ENCODE measurements at regions not wholly inside any gene's neighbourhood (a gene's known extent, or its start where the extent isn't known, plus 50 kb on each side); places are given as distances from the start of the nearest gene placed in this dataset.

GRCh38 chr6:106035655-106036054, 50.5 kb upstream of the PRDM1 start:
- Histone ChIP-seq H3K27me3 (ENCODE audit: control insufficient read depth, insufficient read depth, low read length) (no peaks in the 10 kb centered on the region), H3K4me1 (ENCODE audit: control insufficient read depth, insufficient read depth, low read length) (peaks cover 32% of the 10 kb centered on the region), H3K4me3 (ENCODE audit: low read length) (no peak overlapping the region), H3K9ac (ENCODE audit: low read depth, low read length) (no peak overlapping the region), H3K4me2 (ENCODE audit: low read length) (no peak overlapping the region), H3K9me3 (replicated peaks; ENCODE audit: low read length) (no peaks in the 10 kb centered on the region), H3K36me3 (ENCODE audit: insufficient read depth, low read length) (no peaks in the 10 kb centered on the region)

GRCh38 chr6:106033806-106034205, 52.3 kb upstream of the PRDM1 start:
- H3K27me3 ChIP-seq (ENCODE audit: control insufficient read depth, insufficient read depth, low read length), result no peaks in the 10 kb centered on the region
- H3K4me3 ChIP-seq (ENCODE audit: low read length), result no peak overlapping the region
- no peaks in the 10 kb centered on the region for H3K36me3 ChIP-seq (ENCODE audit: insufficient read depth, low read length)
- H3K4me2 ChIP-seq (ENCODE audit: low read length), result no peak overlapping the region
- H3K4me1 ChIP-seq (ENCODE audit: control insufficient read depth, insufficient read depth, low read length), result peaks cover 15% of the 10 kb centered on the region
- no peaks in the 10 kb centered on the region for H3K9me3 ChIP-seq (replicated peaks; ENCODE audit: low read length)
- no peak overlapping the region for H3K9ac ChIP-seq (ENCODE audit: low read depth, low read length)

- Histone ChIP-seq H3K9ac (ENCODE audit: low read depth, low read length) (no peak overlapping the region), H3K4me1 (ENCODE audit: control insufficient read depth, insufficient read depth, low read length) (peaks cover 10% of the 10 kb centered on the region), H3K27me3 (ENCODE audit: control insufficient read depth, insufficient read depth, low read length) (no peaks in the 10 kb centered on the region), H3K4me3 (ENCODE audit: low read length) (no peak overlapping the region), H3K4me2 (ENCODE audit: low read length) (no peak overlapping the region), H3K9me3 (replicated peaks; ENCODE audit: low read length) (no peaks in the 10 kb centered on the region), H3K36me3 (ENCODE audit: insufficient read depth, low read length) (no peaks in the 10 kb centered on the region)
Measured at GRCh38 chr6:106027758-106028157, 58.4 kb upstream of the PRDM1 start.

- H3K36me3 ChIP-seq (ENCODE audit: insufficient read depth, low read length), result no peaks in the 10 kb centered on the region
- H3K4me1 ChIP-seq (ENCODE audit: control insufficient read depth, insufficient read depth, low read length), result peaks cover 10% of the 10 kb centered on the region
- H3K4me2 ChIP-seq (ENCODE audit: low read length), result no peak overlapping the region
- no peaks in the 10 kb centered on the region for H3K9me3 ChIP-seq (replicated peaks; ENCODE audit: low read length)
- no peaks in the 10 kb centered on the region for H3K27me3 ChIP-seq (ENCODE audit: control insufficient read depth, insufficient read depth, low read length)
- no peak overlapping the region for H3K9ac ChIP-seq (ENCODE audit: low read depth, low read length)
- H3K4me3 ChIP-seq (ENCODE audit: low read length), result no peak overlapping the region
Measured at GRCh38 chr6:106026748-106027715, 59.1 kb upstream of the PRDM1 start.

GRCh38 chr6:106025655-106026054, 60.5 kb upstream of the PRDM1 start:
- H3K4me2 ChIP-seq (ENCODE audit: low read length), result no peak overlapping the region
- H3K4me1 ChIP-seq (ENCODE audit: control insufficient read depth, insufficient read depth, low read length), result peaks cover 10% of the 10 kb centered on the region
- H3K9me3 ChIP-seq (replicated peaks; ENCODE audit: low read length), result no peaks in the 10 kb centered on the region

GRCh38 chr6:106022801-106023200, 63.3 kb upstream of the PRDM1 start:
- Histone ChIP-seq H3K4me1 (ENCODE audit: control insufficient read depth, insufficient read depth, low read length) (peaks cover 10% of the 10 kb centered on the region), H3K27me3 (ENCODE audit: control insufficient read depth, insufficient read depth, low read length) (no peaks in the 10 kb centered on the region), H3K36me3 (ENCODE audit: insufficient read depth, low read length) (no peaks in the 10 kb centered on the region), H3K4me3 (ENCODE audit: low read length) (no peak overlapping the region), H3K9ac (ENCODE audit: low read depth, low read length) (no peak overlapping the region), H3K4me2 (ENCODE audit: low read length) (no peak overlapping the region), H3K9me3 (replicated peaks; ENCODE audit: low read length) (no peaks in the 10 kb centered on the region)

More at GRCh38 chr6:106025655-106026054, 60.5 kb upstream of the PRDM1 start:
- Histone ChIP-seq H3K27me3 (ENCODE audit: control insufficient read depth, insufficient read depth, low read length) (no peaks in the 10 kb centered on the region), H3K36me3 (ENCODE audit: insufficient read depth, low read length) (no peaks in the 10 kb centered on the region), H3K9ac (ENCODE audit: low read depth, low read length) (no peak overlapping the region), H3K4me3 (ENCODE audit: low read length) (no peak overlapping the region)

- H3K27me3 ChIP-seq (ENCODE audit: control insufficient read depth, insufficient read depth, low read length), result no peaks in the 10 kb centered on the region
- H3K4me2 ChIP-seq (ENCODE audit: low read length), result no peak overlapping the region
- no peaks in the 10 kb centered on the region for H3K36me3 ChIP-seq (ENCODE audit: insufficient read depth, low read length)
- no peaks in the 10 kb centered on the region for H3K9me3 ChIP-seq (replicated peaks; ENCODE audit: low read length)
- no peak overlapping the region for H3K9ac ChIP-seq (ENCODE audit: low read depth, low read length)
- H3K4me3 ChIP-seq (ENCODE audit: low read length), result no peak overlapping the region
- no peaks in the 10 kb centered on the region for H3K4me1 ChIP-seq (ENCODE audit: control insufficient read depth, insufficient read depth, low read length)
Measured at GRCh38 chr6:106017454-106017853, 68.7 kb upstream of the PRDM1 start.

- Histone ChIP-seq H3K4me3 (ENCODE audit: low read length) (no peak overlapping the region), H3K36me3 (ENCODE audit: insufficient read depth, low read length) (no peaks in the 10 kb centered on the region), H3K4me1 (ENCODE audit: control insufficient read depth, insufficient read depth, low read length) (no peaks in the 10 kb centered on the region), H3K9me3 (replicated peaks; ENCODE audit: low read length) (no peaks in the 10 kb centered on the region), H3K4me2 (ENCODE audit: low read length) (no peak overlapping the region), H3K9ac (ENCODE audit: low read depth, low read length) (no peak overlapping the region), H3K27me3 (ENCODE audit: control insufficient read depth, insufficient read depth, low read length) (no peaks in the 10 kb centered on the region)
Measured at GRCh38 chr6:106014955-106015354, 71.2 kb upstream of the PRDM1 start.

- Histone ChIP-seq H3K9me3 (replicated peaks; ENCODE audit: low read length) (no peaks in the 10 kb centered on the region), H3K27me3 (ENCODE audit: control insufficient read depth, insufficient read depth, low read length) (no peaks in the 10 kb centered on the region), H3K4me1 (ENCODE audit: control insufficient read depth, insufficient read depth, low read length) (no peaks in the 10 kb centered on the region), H3K9ac (ENCODE audit: low read depth, low read length) (no peak overlapping the region), H3K4me2 (ENCODE audit: low read length) (no peak overlapping the region), H3K36me3 (ENCODE audit: insufficient read depth, low read length) (no peaks in the 10 kb centered on the region), H3K4me3 (ENCODE audit: low read length) (no peak overlapping the region)
Measured at GRCh38 chr6:106011476-106011875, 74.7 kb upstream of the PRDM1 start.

- Histone ChIP-seq H3K9ac (ENCODE audit: low read depth, low read length) (no peak overlapping the region), H3K4me2 (ENCODE audit: low read length) (no peak overlapping the region), H3K4me3 (ENCODE audit: low read length) (no peak overlapping the region), H3K27me3 (ENCODE audit: control insufficient read depth, insufficient read depth, low read length) (no peaks in the 10 kb centered on the region), H3K9me3 (replicated peaks; ENCODE audit: low read length) (no peaks in the 10 kb centered on the region), H3K36me3 (ENCODE audit: insufficient read depth, low read length) (no peaks in the 10 kb centered on the region), H3K4me1 (ENCODE audit: control insufficient read depth, insufficient read depth, low read length) (no peaks in the 10 kb centered on the region)
Measured at GRCh38 chr6:106005954-106006353, 80.2 kb upstream of the PRDM1 start.

GRCh38 chr6:106005013-106005412, 81.1 kb upstream of the PRDM1 start:
- H3K4me2 ChIP-seq (ENCODE audit: low read length), result no peak overlapping the region
- H3K4me3 ChIP-seq (ENCODE audit: low read length), result no peak overlapping the region
- no peaks in the 10 kb centered on the region for H3K27me3 ChIP-seq (ENCODE audit: control insufficient read depth, insufficient read depth, low read length)
- H3K4me1 ChIP-seq (ENCODE audit: control insufficient read depth, insufficient read depth, low read length), result no peaks in the 10 kb centered on the region
- H3K9me3 ChIP-seq (replicated peaks; ENCODE audit: low read length), result no peaks in the 10 kb centered on the region
- no peak overlapping the region for H3K9ac ChIP-seq (ENCODE audit: low read depth, low read length)
- H3K36me3 ChIP-seq (ENCODE audit: insufficient read depth, low read length), result no peaks in the 10 kb centered on the region

Data from skeletal muscle satellite cell (primary cell).